Right cardiac atrium (tissue), 5 donors: ENCODE measurements at regions not wholly inside any gene's neighbourhood (a gene's known extent, or its start where the extent isn't known, plus 50 kb on each side); places are given as distances from the start of the nearest gene placed in this dataset.

ENCODE experiments used
- ATAC-seq, 2 donors: fragments of 200-7000 bp; cut with Tn5 transposase; one replicate each; pipeline versions ENCODE4 v1.8.0 to v1.9.1; 2020; ENCODE audit warnings: moderate library complexity in 2 of 2, mild to moderate bottlenecking in 1 of 2
- DNase-seq, 3 donors: peaks; one replicate each; pipeline ENCODE4 v3.0.0-alpha.2; 2020
- H3K27ac ChIP-seq: one replicate; pipeline ENCODE4 v1.5.1; 2013; ENCODE audit warnings: mild to moderate bottlenecking, low read length, control low read depth, moderate library complexity
- H3K27me3 ChIP-seq: one replicate; pipeline ENCODE4 v1.6.1; 2013; ENCODE audit not compliant: control insufficient read depth, insufficient read depth
- H3K4me1 ChIP-seq: one replicate; pipeline ENCODE4 v1.6.1; 2013; ENCODE audit warnings: low read length; ENCODE audit not compliant: control insufficient read depth, insufficient read depth
- H3K4me3 ChIP-seq: one replicate; pipeline ENCODE4 v1.5.1; 2013; ENCODE audit warnings: low read length, control low read depth
- H3K9me3 ChIP-seq: one replicate; pipeline ENCODE4 v1.6.1; 2013; ENCODE audit warnings: low read length; ENCODE audit not compliant: control insufficient read depth
- WGBS: extraction: QIAGEN DNeasy Blood & Tissue Kit; methylation state at CpG from one replicate; pipeline ENCODE4 v1.1.7; 2013; 5-methylcytosine and 5-hydroxymethylcytosine counted together
- intact Hi-C, 4 donors: fragments of 100-400 bp; cut with DNase I; formaldehyde crosslinking; loops; one replicate each; pipeline versions ENCODE4 v1.11.0 to v1.14.0; 2022 to 2023
- donor health status: healthy with polysubstance abuse.
- donor health status: DM: no; HTN: yes; CAD: no.
- donor health status: DM: no; HTN: no; CAD: no.
- donor health status: DM: no; HTN: yes; CAD: no; lungs with severe emphysema.
- donor health status: DM: yes; HTN: yes; CAD: no.

- H3K4me1 ChIP-seq: no peaks in the 10 kb centered on the region
- no peak overlapping the region for H3K27ac ChIP-seq
- intact Hi-C loops: loop anchor here (5.0 to 10.0 kb wide), 4 partner anchors 83 to 540 kb away; partner anchors contain the start of gene ZFP36L2 (in 1 of the 4)
- H3K4me3 ChIP-seq: no peak overlapping the region
- DNase-seq (peak in 1 of 3 donors; percentile 45), ATAC-seq (no peak)
- no peaks in the 10 kb centered on the region for H3K27me3 ChIP-seq
- 96% methylated on average over 10 of the region's 10 CpGs for WGBS
- no peaks in the 10 kb centered on the region for H3K9me3 ChIP-seq
Measured at GRCh38 chr2:42944779-42945415, 152.5 kb upstream of the HAAO start.

GRCh38 chr2:42942990-42943493 lies 150.7 kb upstream of the HAAO start:
- Histone ChIP-seq H3K4me3 (no peak overlapping the region), H3K9me3 (no peaks in the 10 kb centered on the region), H3K27ac (no peak overlapping the region), H3K27me3 (no peaks in the 10 kb centered on the region), H3K4me1 (no peaks in the 10 kb centered on the region)
- intact Hi-C loops: loop anchor here (10.0 kb wide), 3 partner anchors 118 to 542 kb away; partner anchors contain the start of gene ZFP36L2 (in 1 of the 4)
- DNase-seq (peak in 2 of 3 donors; percentile 34 to 51), ATAC-seq (no peak)
- WGBS: 96% methylated on average over 13 of the region's 13 CpGs

GRCh38 chr2:42942214-42942989 lies 150.0 kb upstream of the HAAO start:
- Histone ChIP-seq H3K9me3 (no peaks in the 10 kb centered on the region), H3K4me1 (no peaks in the 10 kb centered on the region), H3K4me3 (no peak overlapping the region), H3K27me3 (no peaks in the 10 kb centered on the region), H3K27ac (peak overlapping the region; percentile 15)
- peak in 1 of 3 donors; percentile 31 for DNase-seq
- ATAC-seq: no peak
- intact Hi-C loops: loop anchor here (10.0 kb wide), 3 partner anchors 118 to 542 kb away; partner anchors contain the start of gene ZFP36L2 (in 1 of the 4)
- WGBS: 83% methylated on average over 8 of the region's 8 CpGs

- H3K4me1 ChIP-seq: no peaks in the 10 kb centered on the region
Measured at GRCh38 chr2:42941633-42942176, 149.3 kb upstream of the HAAO start.

GRCh38 chr2:42939411-42940206 lies 147.2 kb upstream of the HAAO start:
- Histone ChIP-seq H3K27me3 (no peaks in the 10 kb centered on the region), H3K4me1 (no peaks in the 10 kb centered on the region), H3K4me3 (no peak overlapping the region), H3K9me3 (no peaks in the 10 kb centered on the region), H3K27ac (no peak overlapping the region)
- ATAC-seq (peak; percentile 41 to 45), DNase-seq (peak in 2 of 3 donors; percentile 45 to 65)
- 70% methylated on average over 11 of the region's 11 CpGs for WGBS
- intact Hi-C loops: loop anchor here (10.0 kb wide), 4 partner anchors 105 to 545 kb away; partner anchors contain the start of gene ZFP36L2 (in 1 of the 4)

More at GRCh38 chr2:42941633-42942176, 149.3 kb upstream of the HAAO start:
- intact Hi-C loops: loop anchor here (10.0 kb wide), 3 partner anchors 117 to 543 kb away; partner anchors contain the start of gene ZFP36L2 (in 1 of the 4)
- peak in 1 of 3 donors; percentile 60 for DNase-seq
- peak; percentile 28 to 67 for ATAC-seq
- H3K9me3 ChIP-seq: no peaks in the 10 kb centered on the region
- WGBS: 70% methylated on average over 3 of the region's 3 CpGs
- H3K27me3 ChIP-seq: no peaks in the 10 kb centered on the region
- H3K27ac ChIP-seq: no peak overlapping the region
- no peak overlapping the region for H3K4me3 ChIP-seq

- 97% methylated on average over 3 of the region's 3 CpGs for WGBS
- no peak overlapping the region for H3K27ac ChIP-seq
- DNase-seq (peak in 1 of 3 donors; percentile 13), ATAC-seq (no peak)
- H3K4me3 ChIP-seq: no peak overlapping the region
- H3K27me3 ChIP-seq: no peaks in the 10 kb centered on the region
- no peaks in the 10 kb centered on the region for H3K4me1 ChIP-seq
- intact Hi-C loops: loop anchor here in 1 of 4 donors (10.0 kb wide), 1 partner anchor 104 kb away; no protein-coding TSS in a partner anchor
- no peaks in the 10 kb centered on the region for H3K9me3 ChIP-seq
Measured at GRCh38 chr2:42938671-42939370, 146.4 kb upstream of the HAAO start.

GRCh38 chr2:42937171-42937875 lies 144.9 kb upstream of the HAAO start:
- intact Hi-C loops: loop anchor here in 1 of 4 donors (10.0 kb wide), 1 partner anchor 103 kb away; no protein-coding TSS in a partner anchor
- DNase-seq (peak in 1 of 3 donors; percentile 70), ATAC-seq (peak in 1 of 2 donors; percentile 27)
- Histone ChIP-seq H3K9me3 (no peaks in the 10 kb centered on the region), H3K4me3 (no peak overlapping the region), H3K27ac (no peak overlapping the region), H3K4me1 (peaks cover 2% of the 10 kb centered on the region), H3K27me3 (no peaks in the 10 kb centered on the region)
- WGBS: 80% methylated on average over 16 of the region's 16 CpGs

GRCh38 chr2:42935692-42936671 lies 143.6 kb upstream of the HAAO start:
- Histone ChIP-seq H3K27me3 (no peaks in the 10 kb centered on the region), H3K4me3 (no peak overlapping the region), H3K27ac (peak overlapping the region; percentile 35), H3K4me1 (peaks cover 9% of the 10 kb centered on the region), H3K9me3 (no peaks in the 10 kb centered on the region)
- intact Hi-C loops: loop anchor here in 1 of 4 donors (10.0 kb wide), 1 partner anchor 101 kb away; no protein-coding TSS in a partner anchor
- WGBS: 58% methylated on average over 13 of the region's 13 CpGs
- ATAC-seq (no peak), DNase-seq (peak in 1 of 3 donors; percentile 67)
